ENCODE measurements at regions not wholly inside any gene's neighbourhood (a gene's known extent, or its start where the extent isn't known, plus 50 kb on each side); places are given as distances from the start of the nearest gene placed in this dataset.

GRCh38 chr13:97131447-97131846 is 90.7 kb upstream of the MBNL2 start:
- no peak for DNase-seq (ENCODE audit: low spot score)
- in situ Hi-C loops (cut with HindIII; ENCODE audit: low sequenced_read_pairs), result no loop called here

DNA sequence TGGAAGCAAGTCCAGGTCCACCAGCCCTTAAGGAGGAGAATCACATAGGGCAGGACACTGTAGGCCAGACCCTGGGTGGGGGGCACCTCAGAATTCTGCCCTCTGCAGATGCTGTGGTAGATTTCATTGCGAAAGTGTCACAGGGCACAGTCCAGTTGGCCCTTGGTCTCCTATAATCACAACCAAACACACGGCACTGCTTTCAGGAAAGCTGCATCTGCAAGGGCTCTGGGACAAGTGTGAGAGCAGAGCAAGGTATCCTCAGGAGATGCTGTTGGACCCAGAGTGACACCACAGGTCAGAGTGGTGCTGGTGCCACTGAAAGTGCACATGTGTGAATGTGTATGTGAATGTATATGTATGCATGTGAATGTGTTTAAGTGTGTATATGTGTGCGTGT is 88.6 kb upstream of the MBNL2 start:
- in situ Hi-C loops (cut with HindIII; ENCODE audit: low sequenced_read_pairs), result no loop called here
- DNase-seq (ENCODE audit: low spot score), result no peak

DNA sequence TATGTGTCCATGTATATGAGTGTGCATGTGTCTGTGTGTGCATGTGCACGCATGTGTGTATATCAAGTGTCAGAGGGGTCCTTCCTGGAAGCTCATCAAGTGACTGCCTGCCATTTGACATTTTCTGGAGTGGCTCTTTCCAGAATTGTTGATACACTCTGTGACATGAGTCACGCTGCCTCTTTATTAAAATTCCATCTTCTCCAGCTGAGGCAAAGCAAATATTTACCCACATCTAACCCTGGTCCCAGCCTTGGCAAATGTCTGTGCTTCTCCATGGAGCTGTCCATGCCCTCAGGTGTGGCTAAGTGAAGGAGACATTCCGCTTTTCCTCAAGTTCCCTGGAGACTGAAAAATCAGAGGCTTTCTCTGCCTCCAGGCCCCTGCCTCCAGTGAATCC is 88.2 kb upstream of the MBNL2 start:
- in situ Hi-C loops (cut with HindIII; ENCODE audit: low sequenced_read_pairs), result no loop called here
- no peak for DNase-seq (ENCODE audit: low spot score)

GRCh38 chr13:97134364-97135095 is 87.6 kb upstream of the MBNL2 start:
- in situ Hi-C loops (cut with HindIII; ENCODE audit: low sequenced_read_pairs), result no loop called here
- no peak for DNase-seq (ENCODE audit: low spot score)

DNA sequence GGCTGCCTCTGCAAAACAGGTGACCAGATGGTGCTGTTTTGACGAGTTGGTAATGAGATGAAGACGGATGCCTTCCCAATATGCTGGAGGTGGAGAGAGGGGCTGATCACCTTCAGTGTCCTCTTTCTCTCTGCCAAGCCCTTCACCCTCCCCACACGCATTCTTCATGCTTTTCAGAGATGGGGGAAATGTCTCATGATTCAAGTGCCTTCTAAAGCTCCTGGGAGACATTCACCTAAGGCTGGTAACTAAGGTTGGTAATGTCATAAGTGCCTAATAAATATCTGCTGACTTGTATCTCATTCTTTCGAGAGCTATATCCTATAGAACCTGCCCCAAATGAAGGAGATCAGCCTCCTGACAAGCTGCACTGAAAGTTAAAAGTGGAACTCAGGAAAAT is 86.2 kb upstream of the MBNL2 start:
- in situ Hi-C loops (cut with HindIII; ENCODE audit: low sequenced_read_pairs), result no loop called here
- no peak for DNase-seq (ENCODE audit: low spot score)

DNA sequence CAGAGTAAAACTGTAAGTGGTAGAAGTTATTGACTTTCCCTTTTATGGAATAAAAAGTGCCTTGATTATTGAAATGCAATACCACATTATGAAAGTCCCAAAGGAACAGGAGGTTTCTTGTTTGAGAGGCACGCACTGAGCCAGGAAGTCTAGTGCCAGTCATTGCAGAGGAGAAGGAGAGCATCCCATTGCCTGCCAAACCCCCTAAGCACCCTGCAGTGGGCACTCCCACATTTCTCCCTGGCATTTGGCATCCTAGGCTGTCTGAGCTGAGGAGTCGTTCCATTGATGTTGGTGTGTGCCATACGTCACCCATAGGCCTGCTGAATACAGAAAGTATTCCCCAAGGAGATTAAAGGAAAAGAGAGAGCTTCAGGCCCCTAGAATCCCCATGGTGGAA is 85.7 kb upstream of the MBNL2 start:
- no peak for DNase-seq (ENCODE audit: low spot score)
- in situ Hi-C loops (cut with HindIII; ENCODE audit: low sequenced_read_pairs), result no loop called here

DNA sequence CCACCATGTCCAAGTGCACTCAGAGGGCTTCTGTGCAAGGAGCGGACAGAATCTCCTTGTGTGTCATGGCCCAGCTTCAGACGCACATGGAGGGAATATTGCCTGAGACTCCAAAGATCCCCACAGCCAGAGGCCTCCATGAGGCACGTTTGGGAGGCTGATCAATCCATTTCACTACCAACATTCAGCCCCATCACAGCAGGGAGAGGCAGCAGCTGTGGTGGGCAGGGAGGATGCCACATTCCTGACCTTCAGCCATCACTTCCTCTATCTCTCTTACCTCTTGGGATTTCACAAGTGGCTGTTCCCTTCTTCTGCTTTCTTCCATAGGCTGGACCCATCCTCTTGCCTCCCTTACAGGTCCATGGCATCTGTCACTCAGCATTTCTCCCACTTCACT is 82.4 kb upstream of the MBNL2 start:
- in situ Hi-C loops (cut with HindIII; ENCODE audit: low sequenced_read_pairs), result no loop called here
- no peak for DNase-seq (ENCODE audit: low spot score)

DNA sequence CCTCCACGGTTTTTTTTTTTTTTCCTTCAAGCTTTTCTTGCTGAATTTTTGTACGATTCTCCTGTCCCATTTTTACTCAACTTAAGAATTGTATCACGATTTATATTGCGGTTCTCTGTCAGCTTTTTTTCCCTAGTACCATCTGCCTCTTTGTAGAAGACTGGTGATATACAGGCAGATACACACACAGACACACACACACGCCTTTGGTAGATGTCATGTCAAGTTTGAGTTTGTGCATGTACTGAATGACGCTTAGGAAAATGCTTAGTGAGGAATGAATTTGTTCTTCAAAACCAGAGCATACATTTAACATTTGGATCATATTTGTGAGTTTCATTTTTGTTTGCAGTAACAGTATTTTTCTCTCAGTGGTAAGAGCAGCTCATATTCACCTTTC is 82.0 kb upstream of the MBNL2 start:
- no peak for DNase-seq (ENCODE audit: low spot score)
- in situ Hi-C loops (cut with HindIII; ENCODE audit: low sequenced_read_pairs), result no loop called here

DNA sequence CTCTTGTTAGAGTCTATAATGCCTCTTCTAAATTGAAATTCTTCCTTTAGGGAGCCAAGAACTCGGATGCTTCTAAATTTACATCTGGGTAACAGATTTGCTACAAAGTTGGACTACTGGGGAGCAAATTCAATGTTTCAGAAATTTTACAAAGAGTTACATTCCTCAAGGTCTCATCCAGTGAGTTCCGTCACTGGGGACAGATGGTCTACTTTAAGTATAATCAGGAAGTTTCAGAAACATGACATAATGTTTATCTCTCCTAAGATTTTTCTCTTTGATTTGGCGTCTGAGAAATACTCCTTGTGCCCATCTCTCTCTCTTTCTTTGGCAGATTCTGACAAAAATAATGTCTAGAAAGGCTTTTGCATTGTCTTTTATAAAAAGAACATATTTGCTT is 81.5 kb upstream of the MBNL2 start:
- DNase-seq (ENCODE audit: low spot score), result no peak
- in situ Hi-C loops (cut with HindIII; ENCODE audit: low sequenced_read_pairs), result no loop called here

GRCh38 chr13:97141097-97141496 is 81.0 kb upstream of the MBNL2 start:
- peak; percentile 9 for DNase-seq (ENCODE audit: low spot score)
- in situ Hi-C loops (cut with HindIII; ENCODE audit: low sequenced_read_pairs), result no loop called here

DNA sequence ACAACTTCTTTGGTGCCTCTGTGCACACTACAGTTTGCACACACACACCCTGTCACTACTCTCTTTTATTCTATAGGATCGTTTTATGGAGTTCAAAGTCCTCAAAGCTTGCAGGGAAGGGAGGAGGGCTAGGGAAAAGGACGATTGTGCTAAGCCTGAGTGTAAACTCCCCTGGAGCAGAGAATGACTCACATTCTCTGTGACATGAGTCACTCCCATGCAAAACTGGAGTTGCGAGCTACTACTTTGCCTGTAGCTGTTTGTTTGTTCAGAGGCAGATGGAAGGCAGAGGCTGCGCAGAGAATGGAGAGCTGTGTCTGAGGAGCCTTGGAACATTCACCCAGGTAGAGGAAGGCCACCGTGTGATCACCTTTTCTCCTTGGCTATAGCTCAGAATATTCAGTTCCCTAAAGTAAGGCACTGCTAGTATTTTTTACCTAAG is 80.5 kb upstream of the MBNL2 start:
- in situ Hi-C loops (cut with HindIII; ENCODE audit: low sequenced_read_pairs), result no loop called here
- DNase-seq (ENCODE audit: low spot score), result peak; percentile 39

- in situ Hi-C loops (cut with HindIII; ENCODE audit: low sequenced_read_pairs), result no loop called here
- no peak for DNase-seq (ENCODE audit: low spot score)
Observed at GRCh38 chr13:97142452-97142851, 79.7 kb upstream of the MBNL2 start.

DNA sequence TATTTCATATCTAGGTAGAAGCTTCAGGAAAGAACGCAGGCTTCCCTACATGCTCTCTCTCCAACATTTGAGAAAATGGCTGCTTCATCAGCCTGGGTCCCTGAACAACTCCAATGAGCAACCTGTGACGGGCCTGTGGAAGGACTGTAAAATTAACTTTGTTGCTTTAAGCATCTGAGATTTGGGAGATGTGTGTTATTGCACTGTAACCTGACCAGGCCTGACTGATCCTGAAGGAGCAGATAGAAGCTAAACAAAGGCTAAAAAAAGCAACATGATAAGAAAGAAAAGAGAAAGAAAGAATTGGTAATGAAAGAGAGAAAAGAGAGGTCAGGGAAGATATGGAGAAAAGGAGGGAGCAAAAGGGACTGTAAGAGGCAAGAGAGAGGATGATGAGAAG is 77.1 kb upstream of the MBNL2 start:
- DNase-seq (ENCODE audit: low spot score), result no peak

DNA sequence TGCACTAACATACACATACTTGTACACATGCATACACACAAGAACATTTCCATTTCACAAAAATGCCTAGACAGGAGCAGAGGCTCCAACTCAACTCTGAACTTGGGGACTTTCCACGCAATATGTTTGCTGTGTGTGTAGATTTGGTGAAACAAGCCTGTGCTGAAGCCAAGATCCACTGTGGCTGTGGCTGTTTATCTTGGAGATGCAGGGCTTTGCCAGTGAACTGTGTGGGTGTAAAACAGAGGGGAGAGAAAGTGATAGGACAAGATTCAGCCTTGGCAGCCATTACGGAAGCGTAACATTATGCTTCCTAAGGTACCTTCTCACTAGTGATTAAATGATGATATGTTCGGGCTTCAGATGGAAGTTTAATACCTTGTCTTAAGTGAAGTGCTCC is 73.2 kb upstream of the MBNL2 start:
- in situ Hi-C loops (cut with HindIII; ENCODE audit: low sequenced_read_pairs), result no loop called here
- DNase-seq (ENCODE audit: low spot score), result no peak

More for the DNA sequence above, 77.1 kb upstream of the MBNL2 start:
- in situ Hi-C loops (cut with HindIII; ENCODE audit: low sequenced_read_pairs), result no loop called here

DNA sequence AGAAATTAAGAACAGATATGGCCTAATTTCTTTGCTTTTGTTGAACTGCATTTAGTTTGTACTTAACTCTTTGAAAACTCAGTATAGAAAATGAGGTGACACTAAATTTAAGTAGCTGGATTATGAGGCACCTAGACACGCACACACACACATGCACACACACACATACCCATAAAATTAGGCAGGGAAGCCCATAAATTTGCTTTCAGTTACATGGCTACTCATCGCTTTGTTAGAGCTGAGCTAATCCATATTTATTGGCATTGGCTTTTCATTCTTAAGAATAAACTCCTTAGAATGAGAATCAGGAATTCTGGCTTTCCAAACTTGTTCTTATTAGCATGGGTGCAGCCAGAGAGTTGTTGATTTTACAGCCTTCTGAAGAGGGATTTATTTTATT is 61.7 kb upstream of the MBNL2 start:
- in situ Hi-C loops (cut with HindIII; ENCODE audit: low sequenced_read_pairs), result no loop called here

GRCh38 chr13:97161582-97162231 is 60.4 kb upstream of the MBNL2 start:
- no peak for DNase-seq (ENCODE audit: low spot score)
- in situ Hi-C loops (cut with HindIII; ENCODE audit: low sequenced_read_pairs), result no loop called here

More for the DNA sequence above, 61.7 kb upstream of the MBNL2 start:
- DNase-seq (ENCODE audit: low spot score), result no peak

DNA sequence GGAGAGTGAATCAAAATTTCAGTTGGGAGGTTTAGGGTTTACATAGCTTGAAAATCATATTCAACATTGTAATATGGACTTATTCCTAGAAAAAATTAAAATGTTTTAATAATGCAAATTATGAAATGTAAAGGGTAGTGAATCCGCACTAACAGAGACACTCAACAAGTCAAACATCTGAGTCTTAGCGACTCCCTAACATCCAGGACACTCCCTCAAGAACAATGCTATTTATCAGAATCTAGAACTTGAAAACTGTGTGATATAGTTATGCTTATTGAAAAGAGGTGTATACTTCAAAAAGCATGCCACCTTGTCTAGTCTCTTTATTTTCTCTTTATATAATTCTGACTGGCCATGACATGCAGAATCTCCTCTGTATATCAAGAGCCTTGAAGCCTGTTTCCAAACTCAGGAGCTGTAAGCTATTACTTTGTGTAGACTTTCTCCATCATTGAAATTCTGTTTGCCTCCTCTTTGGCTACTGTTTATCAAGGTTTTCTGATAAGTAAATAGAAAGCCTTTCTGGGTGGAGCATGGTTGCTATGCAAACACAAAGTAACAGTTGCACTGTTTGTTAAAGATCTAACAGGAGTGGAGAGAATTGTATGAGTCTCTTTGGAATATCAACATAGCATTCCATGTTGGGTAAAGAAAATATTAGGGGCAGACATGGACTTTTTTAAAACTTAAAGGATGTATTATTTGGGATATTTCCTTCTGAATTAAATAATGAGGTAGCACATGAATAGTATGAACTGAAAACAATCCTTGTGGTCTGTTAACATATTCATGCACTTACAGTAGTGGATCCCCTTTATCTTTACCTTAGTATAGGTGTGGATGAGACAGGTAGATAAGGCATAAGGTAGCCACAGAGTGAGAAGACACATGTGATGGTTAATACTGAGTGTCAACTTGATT is 56.4 kb upstream of the MBNL2 start:
- in situ Hi-C loops (cut with HindIII; ENCODE audit: low sequenced_read_pairs), result no loop called here
- no peak for DNase-seq (ENCODE audit: low spot score)

DNA sequence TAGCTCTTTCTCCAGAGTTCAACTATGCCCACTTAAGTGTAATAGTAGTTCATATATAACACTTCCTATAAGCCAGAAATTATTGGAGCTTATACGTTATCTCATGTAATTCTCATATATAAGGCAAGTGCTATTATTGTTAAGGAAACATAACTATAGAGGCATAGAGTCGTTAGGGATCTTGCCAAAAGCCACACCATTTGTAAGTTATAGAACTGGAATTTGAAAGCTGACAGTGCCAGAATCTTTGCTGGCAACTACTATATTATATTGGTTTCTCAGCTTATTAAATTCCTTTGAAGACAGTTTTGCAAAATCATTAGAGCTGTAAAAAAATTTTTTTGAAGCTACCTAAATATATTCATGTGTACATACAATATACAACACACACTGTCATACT is 51.0 kb upstream of the MBNL2 start:
- in situ Hi-C loops (cut with HindIII; ENCODE audit: low sequenced_read_pairs), result no loop called here
- DNase-seq (ENCODE audit: low spot score), result no peak
